ENCODE measurements at regions not wholly inside any gene's neighbourhood (a gene's known extent, or its start where the extent isn't known, plus 50 kb on each side); places are given as distances from the start of the nearest gene placed in this dataset.

GRCh38 chr3:64856106-64856505 lies 168.3 kb upstream of the ADAMTS9 start:
- no peak for TF ChIP-seq CTCF (IDR thresholded peaks at IDR 0.05)
- TF ChIP-seq STAT6 (CRISPR knock-in tag; conservative IDR thresholded peaks at IDR 0.05; ENCODE audit: low read depth): no peak
- no peak for TF ChIP-seq TCF7 (CRISPR knock-in tag; IDR thresholded peaks at IDR 0.05; ENCODE audit: low read depth)
- TF ChIP-seq FOXP1 (CRISPR knock-in tag; IDR thresholded peaks at IDR 0.05; ENCODE audit: borderline replicate concordance): no peak

Measured in WTC11 (cell line).